ENCODE measurements at regions not wholly inside any gene's neighbourhood (a gene's known extent, or its start where the extent isn't known, plus 50 kb on each side); places are given as distances from the start of the nearest gene placed in this dataset.

GRCh38 chr20:60486315-60486714 lies 528.1 kb downstream of the CDH26 start:
- 83 to 90% (median 88%) methylated on average over 9 to 10 of the region's 10 CpGs for WGBS, 5 donors
- intact Hi-C loops (cut with DNase I; ENCODE audit: low total_unique reads): no loop called here

GRCh38 chr20:60486937-60487336 lies 528.7 kb downstream of the CDH26 start:
- WGBS, 5 donors: 87 to 94% (median 90%) methylated on average over 8 of the region's 8 CpGs
- no peak for DNase-seq
- intact Hi-C loops (cut with DNase I; ENCODE audit: low total_unique reads): no loop called here
- TF ChIP-seq POLR2AphosphoS5 (IDR thresholded peaks at IDR 0.05) (no peak), POLR2A (IDR thresholded peaks at IDR 0.05) (no peak), EP300 (IDR thresholded peaks at IDR 0.05) (no peak), CTCF (IDR thresholded peaks at IDR 0.05) (no peak)
- Histone ChIP-seq H3K36me3 (no peaks in the 10 kb centered on the region), H3K27ac (no peak overlapping the region), H3K9me3 (no peaks in the 10 kb centered on the region), H3K4me1 (no peaks in the 10 kb centered on the region), H3K4me3 (no peak overlapping the region), H3K27me3 (peaks cover 0 to 25% (median 0%) of the 10 kb centered on the region in 3 donors)

More at GRCh38 chr20:60486315-60486714, 528.1 kb downstream of the CDH26 start:
- H3K27me3 ChIP-seq: peaks cover 0 to 27% (median 0%) of the 10 kb centered on the region in 3 donors
- H3K36me3 ChIP-seq: no peaks in the 10 kb centered on the region
- DNase-seq: no peak
- H3K4me1 ChIP-seq: no peaks in the 10 kb centered on the region
- no peaks in the 10 kb centered on the region for H3K9me3 ChIP-seq
- no peak overlapping the region for H3K27ac ChIP-seq
- no peak for TF ChIP-seq POLR2A (IDR thresholded peaks at IDR 0.05)
- no peak for TF ChIP-seq EP300 (IDR thresholded peaks at IDR 0.05)
- no peak for TF ChIP-seq CTCF (IDR thresholded peaks at IDR 0.05)
- no peak for TF ChIP-seq POLR2AphosphoS5 (IDR thresholded peaks at IDR 0.05)
- no peak overlapping the region for H3K4me3 ChIP-seq

- Histone ChIP-seq H3K4me1 (no peaks in the 10 kb centered on the region), H3K4me3 (no peak overlapping the region), H3K36me3 (no peaks in the 10 kb centered on the region), H3K9me3 (no peaks in the 10 kb centered on the region), H3K27me3 (peaks cover 0 to under 1% (median 0%) of the 10 kb centered on the region in 3 donors), H3K27ac (no peak overlapping the region)
- 63 to 72% (median 67%) methylated on average over 8 of the region's 8 CpGs for WGBS, 5 donors
- intact Hi-C loops (cut with DNase I; ENCODE audit: low total_unique reads): no loop called here
- no peak for TF ChIP-seq CTCF (IDR thresholded peaks at IDR 0.05)
- TF ChIP-seq POLR2AphosphoS5 (IDR thresholded peaks at IDR 0.05): no peak
- no peak for TF ChIP-seq EP300 (IDR thresholded peaks at IDR 0.05)
- TF ChIP-seq POLR2A (IDR thresholded peaks at IDR 0.05): no peak
- DNase-seq: no peak
These were observed 532.2 kb downstream of the CDH26 start for GRCh38 chr20:60490217-60491050.

GRCh38 chr20:60491051-60491581 lies 532.9 kb downstream of the CDH26 start:
- intact Hi-C loops (cut with DNase I; ENCODE audit: low total_unique reads): no loop called here
- H3K4me1 ChIP-seq: no peaks in the 10 kb centered on the region
- TF ChIP-seq EP300 (IDR thresholded peaks at IDR 0.05): no peak
- TF ChIP-seq POLR2A (IDR thresholded peaks at IDR 0.05): no peak
- no peak for TF ChIP-seq POLR2AphosphoS5 (IDR thresholded peaks at IDR 0.05)
- no peak for TF ChIP-seq CTCF (IDR thresholded peaks at IDR 0.05)
- WGBS, 5 donors: 52 to 66% (median 58%) methylated on average over 5 of the region's 5 CpGs
- H3K4me3 ChIP-seq: no peak overlapping the region
- no peaks in the 10 kb centered on the region for H3K36me3 ChIP-seq
- H3K9me3 ChIP-seq: no peaks in the 10 kb centered on the region
- no peak overlapping the region for H3K27ac ChIP-seq
- no peaks in the 10 kb centered on the region for H3K27me3 ChIP-seq
- DNase-seq: no peak

Data from stomach (tissue), 8 donors.